ENCODE measurements at regions not wholly inside any gene's neighbourhood (a gene's known extent, or its start where the extent isn't known, plus 50 kb on each side); places are given as distances from the start of the nearest gene placed in this dataset.

GRCh38 chr11:80156062-80156461 is 715.2 kb upstream of the TENM4 start:
- H3K23ac ChIP-seq (ENCODE audit: low read depth, low read length, poor library complexity): no peak overlapping the region
- H3K4me1 ChIP-seq (ENCODE audit: control insufficient read depth in 2 of 2, insufficient read depth in 1 of 2, low read depth in 1 of 2, low read length in 2 of 2): no peaks in the 10 kb centered on the region
- H2BK15ac ChIP-seq (ENCODE audit: low read length): no peak overlapping the region
- no peaks in the 10 kb centered on the region for H3K36me3 ChIP-seq (replicated peaks in 1 of 2; ENCODE audit: control insufficient read depth in 2 of 2, insufficient read depth in 2 of 2, low read length in 2 of 2)
- no peak overlapping the region for H4K91ac ChIP-seq (ENCODE audit: low read depth, low read length, poor library complexity)
- no peak overlapping the region for H3K14ac ChIP-seq (ENCODE audit: low read length)
- no peaks in the 10 kb centered on the region for H3K9me3 ChIP-seq (replicated peaks in 1 of 2; ENCODE audit: control insufficient read depth in 2 of 2, insufficient read depth in 1 of 2, low read depth in 1 of 2, low read length in 2 of 2)
- no peak overlapping the region for H2BK5ac ChIP-seq (ENCODE audit: low read length)
- H3K4ac ChIP-seq (ENCODE audit: low read length): no peak overlapping the region
- H3K18ac ChIP-seq (ENCODE audit: low read length): no peak overlapping the region
- H2AFZ ChIP-seq (ENCODE audit: low read length): no peak overlapping the region
- H3K4me2 ChIP-seq (ENCODE audit: insufficient read depth, low read length, poor library complexity, severe bottlenecking): no peak overlapping the region
- no peak overlapping the region for H2AK5ac ChIP-seq (ENCODE audit: low read depth, low read length)
- no peak overlapping the region for H2BK120ac ChIP-seq (ENCODE audit: low read depth, low read length)
- no peak overlapping the region for H2BK12ac ChIP-seq (ENCODE audit: low read length)
- H3K79me1 ChIP-seq (ENCODE audit: low read depth, low read length): no peaks in the 10 kb centered on the region
- WGBS, 2 donors (ENCODE audit: extremely low coverage in 2 of 2, insufficient read length in 2 of 2, insufficient replicate concordance in 1 of 2): no CpG with 5 or more reads among the region's 1 CpG
- H3K9ac ChIP-seq (ENCODE audit: low read depth, low read length, poor library complexity): no peak overlapping the region
- no peak overlapping the region for H3K4me3 ChIP-seq (ENCODE audit: low read length in 2 of 2)
- no peak overlapping the region for H4K8ac ChIP-seq (ENCODE audit: low read depth, low read length)
- H3K27me3 ChIP-seq (ENCODE audit: control insufficient read depth in 3 of 3, insufficient read depth in 3 of 3, low read depth in 1 of 3, low read length in 3 of 3): no peaks in the 10 kb centered on the region
- H3K27ac ChIP-seq (replicated peaks; ENCODE audit: low read length): no peak overlapping the region
- no peak for DNase-seq (ENCODE audit: low spot score)

- Histone ChIP-seq H3K18ac (ENCODE audit: low read length) (no peak overlapping the region), H3K36me3 (replicated peaks in 1 of 2; ENCODE audit: control insufficient read depth in 2 of 2, insufficient read depth in 2 of 2, low read length in 2 of 2) (no peaks in the 10 kb centered on the region), H2BK120ac (ENCODE audit: low read depth, low read length) (no peak overlapping the region), H3K14ac (ENCODE audit: low read length) (no peak overlapping the region), H3K27me3 (ENCODE audit: control insufficient read depth in 3 of 3, insufficient read depth in 3 of 3, low read depth in 1 of 3, low read length in 3 of 3) (no peaks in the 10 kb centered on the region), H3K4me3 (ENCODE audit: low read length in 2 of 2) (no peak overlapping the region), H2AK5ac (ENCODE audit: low read depth, low read length) (no peak overlapping the region), H3K4me1 (ENCODE audit: control insufficient read depth in 2 of 2, insufficient read depth in 1 of 2, low read depth in 1 of 2, low read length in 2 of 2) (no peaks in the 10 kb centered on the region), H3K4ac (ENCODE audit: low read length) (no peak overlapping the region), H2BK15ac (ENCODE audit: low read length) (no peak overlapping the region), H3K9me3 (replicated peaks in 1 of 2; ENCODE audit: control insufficient read depth in 2 of 2, insufficient read depth in 1 of 2, low read depth in 1 of 2, low read length in 2 of 2) (no peaks in the 10 kb centered on the region), H3K27ac (replicated peaks; ENCODE audit: low read length) (no peak overlapping the region), H4K91ac (ENCODE audit: low read depth, low read length, poor library complexity) (no peak overlapping the region), H2AFZ (ENCODE audit: low read length) (no peak overlapping the region), H2BK5ac (ENCODE audit: low read length) (no peak overlapping the region), H2BK12ac (ENCODE audit: low read length) (no peak overlapping the region), H3K79me1 (ENCODE audit: low read depth, low read length) (no peaks in the 10 kb centered on the region), H3K23ac (ENCODE audit: low read depth, low read length, poor library complexity) (no peak overlapping the region), H4K8ac (ENCODE audit: low read depth, low read length) (no peak overlapping the region), H3K9ac (ENCODE audit: low read depth, low read length, poor library complexity) (no peak overlapping the region), H3K4me2 (ENCODE audit: insufficient read depth, low read length, poor library complexity, severe bottlenecking) (no peak overlapping the region)
- WGBS, 2 donors (ENCODE audit: extremely low coverage in 2 of 2, insufficient read length in 2 of 2, insufficient replicate concordance in 1 of 2): no CpG with 5 or more reads among the region's 4 CpGs
- DNase-seq (ENCODE audit: low spot score): peak; percentile 12
These were observed 714.7 kb upstream of the TENM4 start for GRCh38 chr11:80155412-80156017.

GRCh38 chr11:80146232-80146631 is 705.4 kb upstream of the TENM4 start:
- H3K27ac ChIP-seq (replicated peaks; ENCODE audit: low read length): no peak overlapping the region
- no peak overlapping the region for H4K91ac ChIP-seq (ENCODE audit: low read depth, low read length, poor library complexity)
- H2BK5ac ChIP-seq (ENCODE audit: low read length): no peak overlapping the region
- peaks cover 2 to 10% of the 10 kb centered on the region in 2 donors for H3K4me1 ChIP-seq (ENCODE audit: control insufficient read depth in 2 of 2, insufficient read depth in 1 of 2, low read depth in 1 of 2, low read length in 2 of 2)
- H4K8ac ChIP-seq (ENCODE audit: low read depth, low read length): no peak overlapping the region
- H3K79me1 ChIP-seq (ENCODE audit: low read depth, low read length): no peaks in the 10 kb centered on the region
- H3K36me3 ChIP-seq (replicated peaks in 1 of 2; ENCODE audit: control insufficient read depth in 2 of 2, insufficient read depth in 2 of 2, low read length in 2 of 2): no peaks in the 10 kb centered on the region
- no peak overlapping the region for H2AFZ ChIP-seq (ENCODE audit: low read length)
- H2AK5ac ChIP-seq (ENCODE audit: low read depth, low read length): no peak overlapping the region
- H3K23ac ChIP-seq (ENCODE audit: low read depth, low read length, poor library complexity): no peak overlapping the region
- no peak overlapping the region for H3K18ac ChIP-seq (ENCODE audit: low read length)
- no peaks in the 10 kb centered on the region for H3K9me3 ChIP-seq (replicated peaks in 1 of 2; ENCODE audit: control insufficient read depth in 2 of 2, insufficient read depth in 1 of 2, low read depth in 1 of 2, low read length in 2 of 2)
- no peak overlapping the region for H3K4ac ChIP-seq (ENCODE audit: low read length)
- no peaks in the 10 kb centered on the region for H3K27me3 ChIP-seq (ENCODE audit: control insufficient read depth in 3 of 3, insufficient read depth in 3 of 3, low read depth in 1 of 3, low read length in 3 of 3)
- no peak for DNase-seq (ENCODE audit: low spot score)
- WGBS, 2 donors (ENCODE audit: extremely low coverage in 2 of 2, insufficient read length in 2 of 2, insufficient replicate concordance in 1 of 2): no CpG with 5 or more reads among the region's 6 CpGs
- no peak overlapping the region for H3K4me3 ChIP-seq (ENCODE audit: low read length in 2 of 2)
- H3K4me2 ChIP-seq (ENCODE audit: insufficient read depth, low read length, poor library complexity, severe bottlenecking): no peak overlapping the region
- no peak overlapping the region for H3K14ac ChIP-seq (ENCODE audit: low read length)
- no peak overlapping the region for H2BK120ac ChIP-seq (ENCODE audit: low read depth, low read length)
- H2BK12ac ChIP-seq (ENCODE audit: low read length): no peak overlapping the region
- no peak overlapping the region for H3K9ac ChIP-seq (ENCODE audit: low read depth, low read length, poor library complexity)
- no peak overlapping the region for H2BK15ac ChIP-seq (ENCODE audit: low read length)

GRCh38 chr11:80144897-80145594 is 704.2 kb upstream of the TENM4 start:
- H3K4me2 ChIP-seq (ENCODE audit: insufficient read depth, low read length, poor library complexity, severe bottlenecking): no peak overlapping the region
- H3K27ac ChIP-seq (replicated peaks; ENCODE audit: low read length): no peak overlapping the region
- H4K8ac ChIP-seq (ENCODE audit: low read depth, low read length): no peak overlapping the region
- no CpG with 5 or more reads among the region's 2 CpGs for WGBS, 2 donors (ENCODE audit: extremely low coverage in 2 of 2, insufficient read length in 2 of 2, insufficient replicate concordance in 1 of 2)
- no peak overlapping the region for H4K91ac ChIP-seq (ENCODE audit: low read depth, low read length, poor library complexity)
- no peak overlapping the region for H3K4ac ChIP-seq (ENCODE audit: low read length)
- no peak overlapping the region for H2AFZ ChIP-seq (ENCODE audit: low read length)
- peaks cover 2 to 10% of the 10 kb centered on the region in 2 donors for H3K4me1 ChIP-seq (ENCODE audit: control insufficient read depth in 2 of 2, insufficient read depth in 1 of 2, low read depth in 1 of 2, low read length in 2 of 2)
- H3K27me3 ChIP-seq (ENCODE audit: control insufficient read depth in 3 of 3, insufficient read depth in 3 of 3, low read depth in 1 of 3, low read length in 3 of 3): no peaks in the 10 kb centered on the region
- H2BK5ac ChIP-seq (ENCODE audit: low read length): no peak overlapping the region
- H3K9me3 ChIP-seq (replicated peaks in 1 of 2; ENCODE audit: control insufficient read depth in 2 of 2, insufficient read depth in 1 of 2, low read depth in 1 of 2, low read length in 2 of 2): no peaks in the 10 kb centered on the region
- no peak overlapping the region for H3K9ac ChIP-seq (ENCODE audit: low read depth, low read length, poor library complexity)
- no peak overlapping the region for H3K4me3 ChIP-seq (ENCODE audit: low read length in 2 of 2)
- H3K18ac ChIP-seq (ENCODE audit: low read length): no peak overlapping the region
- no peak overlapping the region for H3K23ac ChIP-seq (ENCODE audit: low read depth, low read length, poor library complexity)
- H2AK5ac ChIP-seq (ENCODE audit: low read depth, low read length): no peak overlapping the region
- no peaks in the 10 kb centered on the region for H3K36me3 ChIP-seq (replicated peaks in 1 of 2; ENCODE audit: control insufficient read depth in 2 of 2, insufficient read depth in 2 of 2, low read length in 2 of 2)
- H3K79me1 ChIP-seq (ENCODE audit: low read depth, low read length): no peaks in the 10 kb centered on the region
- no peak for DNase-seq (ENCODE audit: low spot score)
- H3K14ac ChIP-seq (ENCODE audit: low read length): no peak overlapping the region
- H2BK12ac ChIP-seq (ENCODE audit: low read length): no peak overlapping the region
- H2BK15ac ChIP-seq (ENCODE audit: low read length): no peak overlapping the region
- H2BK120ac ChIP-seq (ENCODE audit: low read depth, low read length): no peak overlapping the region
